ENCODE measurements at regions not wholly inside any gene's neighbourhood (a gene's known extent, or its start where the extent isn't known, plus 50 kb on each side); places are given as distances from the start of the nearest gene placed in this dataset.

DNA sequence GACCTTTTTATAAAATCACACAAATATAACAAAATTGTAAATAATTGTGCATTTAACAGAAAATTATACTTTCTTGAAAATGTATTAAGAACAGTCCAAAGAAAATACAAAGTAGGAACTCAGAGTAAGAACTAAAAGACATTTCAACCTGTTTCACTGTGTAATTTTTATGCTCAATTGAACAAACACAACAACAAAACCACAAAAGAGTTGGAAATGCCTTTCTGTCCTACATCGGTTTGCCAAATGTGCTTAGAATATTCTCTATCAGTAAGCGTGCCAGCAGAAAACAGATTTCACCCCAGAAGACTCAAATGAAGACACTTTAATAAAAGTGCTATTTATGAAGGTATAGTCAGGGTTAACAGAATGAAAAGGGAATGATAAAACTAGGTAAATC is 592.1 kb downstream of the PRELID2 start:
- no peak for DNase-seq (ENCODE audit: low read depth)
- H3K4me3 ChIP-seq (ENCODE audit: low read depth, low read length), result no peak overlapping the region
- TF ChIP-seq MYC (IDR thresholded peaks at IDR 0.05; ENCODE audit: low read depth, low read length) (no peak), POLR2A (IDR thresholded peaks at IDR 0.05; ENCODE audit: extremely low read depth, insufficient read length) (no peak)
- TF ChIP-seq, protein P1, sequence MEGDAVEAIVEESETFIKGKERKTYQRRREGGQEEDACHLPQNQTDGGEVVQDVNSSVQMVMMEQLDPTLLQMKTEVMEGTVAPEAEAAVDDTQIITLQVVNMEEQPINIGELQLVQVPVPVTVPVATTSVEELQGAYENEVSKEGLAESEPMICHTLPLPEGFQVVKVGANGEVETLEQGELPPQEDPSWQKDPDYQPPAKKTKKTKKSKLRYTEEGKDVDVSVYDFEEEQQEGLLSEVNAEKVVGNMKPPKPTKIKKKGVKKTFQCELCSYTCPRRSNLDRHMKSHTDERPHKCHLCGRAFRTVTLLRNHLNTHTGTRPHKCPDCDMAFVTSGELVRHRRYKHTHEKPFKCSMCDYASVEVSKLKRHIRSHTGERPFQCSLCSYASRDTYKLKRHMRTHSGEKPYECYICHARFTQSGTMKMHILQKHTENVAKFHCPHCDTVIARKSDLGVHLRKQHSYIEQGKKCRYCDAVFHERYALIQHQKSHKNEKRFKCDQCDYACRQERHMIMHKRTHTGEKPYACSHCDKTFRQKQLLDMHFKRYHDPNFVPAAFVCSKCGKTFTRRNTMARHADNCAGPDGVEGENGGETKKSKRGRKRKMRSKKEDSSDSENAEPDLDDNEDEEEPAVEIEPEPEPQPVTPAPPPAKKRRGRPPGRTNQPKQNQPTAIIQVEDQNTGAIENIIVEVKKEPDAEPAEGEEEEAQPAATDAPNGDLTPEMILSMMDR (IDR thresholded peaks at IDR 0.05; ENCODE audit: low read depth, low read length), result no peak
- TF ChIP-seq, protein P2, sequence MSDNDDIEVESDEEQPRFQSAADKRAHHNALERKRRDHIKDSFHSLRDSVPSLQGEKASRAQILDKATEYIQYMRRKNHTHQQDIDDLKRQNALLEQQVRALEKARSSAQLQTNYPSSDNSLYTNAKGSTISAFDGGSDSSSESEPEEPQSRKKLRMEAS (IDR thresholded peaks at IDR 0.05; ENCODE audit: low read depth, low read length), result no peak

DNA sequence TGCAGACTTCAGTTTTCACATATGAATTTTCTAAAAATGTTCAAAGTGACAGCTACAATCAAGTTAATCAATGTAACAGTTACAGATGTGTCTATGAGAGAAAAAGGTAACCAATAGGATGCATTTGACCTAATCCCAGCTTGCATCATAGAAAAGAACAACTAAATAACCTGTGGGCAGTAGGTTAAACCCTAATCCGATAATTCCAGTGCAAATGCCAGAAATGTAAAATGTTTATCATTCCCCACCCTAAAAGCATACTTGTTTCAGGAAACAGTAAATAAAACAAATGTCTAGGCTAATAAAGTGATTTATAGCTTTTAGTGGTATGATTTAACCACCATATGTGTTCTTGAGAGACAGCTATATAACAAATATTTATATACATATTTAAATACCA is 592.6 kb downstream of the PRELID2 start:
- TF ChIP-seq, protein P1 (IDR thresholded peaks at IDR 0.05; ENCODE audit: low read depth, low read length), result no peak
- TF ChIP-seq MYC (IDR thresholded peaks at IDR 0.05; ENCODE audit: low read depth, low read length) (no peak), POLR2A (IDR thresholded peaks at IDR 0.05; ENCODE audit: extremely low read depth, insufficient read length) (no peak)
- TF ChIP-seq, protein P2 (IDR thresholded peaks at IDR 0.05; ENCODE audit: low read depth, low read length), result no peak
- no peak for DNase-seq (ENCODE audit: low read depth)
- no peak overlapping the region for H3K4me3 ChIP-seq (ENCODE audit: low read depth, low read length)

DNA sequence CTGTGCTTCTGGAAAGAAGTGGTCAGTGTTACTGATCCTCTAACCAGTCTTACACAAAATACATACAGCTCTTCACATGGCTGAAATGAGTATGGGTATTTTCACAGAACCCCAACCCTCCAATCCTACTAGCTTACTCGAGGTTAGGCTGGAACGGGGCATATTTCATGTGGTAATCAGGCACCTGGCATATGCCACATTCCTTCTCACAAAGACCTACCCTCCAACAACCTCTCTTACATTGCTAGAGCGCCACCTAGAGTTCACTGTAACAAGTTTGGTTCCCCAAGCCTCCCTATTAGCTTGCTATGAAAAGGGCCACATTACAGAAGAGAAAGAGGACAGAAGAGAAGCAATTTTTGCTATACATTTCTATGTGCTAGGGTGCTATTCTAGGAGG is 597.3 kb downstream of the PRELID2 start:
- H3K4me3 ChIP-seq (ENCODE audit: low read depth, low read length), result no peak overlapping the region
- no peak for TF ChIP-seq POLR2A (IDR thresholded peaks at IDR 0.05; ENCODE audit: extremely low read depth, insufficient read length)
- TF ChIP-seq, protein P1 (IDR thresholded peaks at IDR 0.05; ENCODE audit: low read depth, low read length), result peak; percentile 73
- peak; percentile 68 for DNase-seq (ENCODE audit: low read depth)

DNA sequence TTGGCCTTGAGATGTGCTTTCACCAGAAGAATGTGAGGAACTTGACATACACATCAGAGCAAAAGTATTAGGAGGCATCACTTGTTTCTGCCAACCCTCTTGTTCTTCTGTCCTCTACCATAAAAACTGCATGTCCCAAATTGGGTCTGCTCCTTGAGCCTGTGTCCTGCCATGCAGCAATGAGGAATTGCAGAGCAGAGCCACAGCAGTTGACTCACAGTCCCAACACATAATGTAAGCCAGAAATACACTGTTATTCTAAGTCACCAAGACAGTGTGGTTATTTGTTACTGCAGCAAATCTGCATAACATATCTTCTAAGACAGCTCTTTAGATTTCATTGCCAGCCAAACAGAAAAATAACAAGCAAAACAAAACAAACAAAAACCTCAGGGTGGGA is 598.2 kb downstream of the PRELID2 start:
- TF ChIP-seq, protein P2 (IDR thresholded peaks at IDR 0.05; ENCODE audit: low read depth, low read length), result no peak
- no peak for TF ChIP-seq MYC (IDR thresholded peaks at IDR 0.05; ENCODE audit: low read depth, low read length)
- TF ChIP-seq, protein P1 (IDR thresholded peaks at IDR 0.05; ENCODE audit: low read depth, low read length), result no peak
- TF ChIP-seq POLR2A (IDR thresholded peaks at IDR 0.05; ENCODE audit: extremely low read depth, insufficient read length), result no peak
- H3K4me3 ChIP-seq (ENCODE audit: low read depth, low read length), result no peak overlapping the region
- DNase-seq (ENCODE audit: low read depth), result no peak

DNA sequence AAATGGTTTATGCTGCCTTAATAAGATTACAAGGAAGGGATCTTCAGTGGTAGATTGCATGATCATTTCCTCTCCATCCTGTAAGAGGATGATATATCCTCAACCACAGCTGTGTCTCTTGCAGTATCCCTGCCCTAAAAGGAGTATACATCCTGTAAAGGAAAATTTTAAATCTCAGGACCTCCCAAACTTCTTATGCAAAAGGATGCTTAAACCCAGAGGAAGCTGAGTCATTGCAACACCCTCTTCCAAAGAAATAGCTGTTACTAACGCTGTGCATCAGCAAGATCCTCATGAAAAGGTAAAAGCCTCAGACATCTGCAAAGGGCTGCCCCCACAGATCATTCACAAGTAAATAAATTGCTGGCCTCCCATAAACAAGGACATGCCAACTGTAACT is 599.0 kb downstream of the PRELID2 start:
- DNase-seq (ENCODE audit: low read depth), result no peak
- TF ChIP-seq, protein P2 (IDR thresholded peaks at IDR 0.05; ENCODE audit: low read depth, low read length), result no peak
- TF ChIP-seq MYC (IDR thresholded peaks at IDR 0.05; ENCODE audit: low read depth, low read length) (no peak), POLR2A (IDR thresholded peaks at IDR 0.05; ENCODE audit: extremely low read depth, insufficient read length) (no peak)
- TF ChIP-seq, protein P1 (IDR thresholded peaks at IDR 0.05; ENCODE audit: low read depth, low read length), result no peak
- H3K4me3 ChIP-seq (ENCODE audit: low read depth, low read length), result no peak overlapping the region

DNA sequence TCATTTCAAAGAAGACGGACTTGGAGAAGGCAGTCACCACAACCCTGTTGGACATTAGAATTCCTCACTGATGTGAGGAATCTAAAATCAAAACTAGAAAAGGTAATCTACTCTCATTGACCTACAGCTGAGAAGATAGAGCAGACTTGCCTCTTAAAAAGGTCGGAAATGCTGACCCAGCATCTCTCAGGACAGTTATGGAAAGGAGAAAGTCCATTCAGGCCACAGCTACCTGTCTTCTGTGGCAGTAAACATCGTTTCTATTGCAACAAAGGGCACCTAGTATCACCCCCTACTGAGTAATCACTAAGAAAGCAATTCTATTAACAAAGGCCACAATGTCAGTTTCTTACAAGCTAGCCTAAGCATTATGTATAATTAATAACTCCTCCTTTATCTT is 601.7 kb downstream of the PRELID2 start:
- no peak overlapping the region for H3K4me3 ChIP-seq (ENCODE audit: low read depth, low read length)
- no peak for DNase-seq (ENCODE audit: low read depth)

More for the DNA sequence above, 601.7 kb downstream of the PRELID2 start:
- TF ChIP-seq, protein P1 (IDR thresholded peaks at IDR 0.05; ENCODE audit: low read depth, low read length), result no peak
- TF ChIP-seq, protein P2 (IDR thresholded peaks at IDR 0.05; ENCODE audit: low read depth, low read length), result no peak
- TF ChIP-seq MYC (IDR thresholded peaks at IDR 0.05; ENCODE audit: low read depth, low read length) (no peak), POLR2A (IDR thresholded peaks at IDR 0.05; ENCODE audit: extremely low read depth, insufficient read length) (no peak)

Data from NB4 (cell line).